GM19328 (cell line): ENCODE measurements at regions not wholly inside any gene's neighbourhood (a gene's known extent, or its start where the extent isn't known, plus 50 kb on each side); places are given as distances from the start of the nearest gene placed in this dataset.
"Not testable (repeated sequence)": the region's sequence is repeated elsewhere in the genome, so short reads cannot be mapped to it uniquely, and the experiment has no call there.

Experiments used
- ATAC-seq: cut with Tn5 transposase; IDR thresholded peaks from one replicate; pipeline ENCODE4 v1.9.1; 2021; ENCODE audit warnings: mild to moderate bottlenecking, moderate library complexity; ENCODE audit not compliant: unreplicated experiment

- ATAC-seq: no peak
These were observed 262.6 kb upstream of the MCTP2 start for GRCh38 chr15:93968773-93969172.

GRCh38 chr15:93965304-93965908 lies 266.0 kb upstream of the MCTP2 start:
- ATAC-seq: no peak

- ATAC-seq: no peak
These were observed 276.3 kb upstream of the MCTP2 start for GRCh38 chr15:93954985-93955571.

- ATAC-seq: no peak
These were observed 282.6 kb upstream of the MCTP2 start for GRCh38 chr15:93948726-93949125.

GRCh38 chr15:93943586-93943985 lies 287.8 kb upstream of the MCTP2 start:
- no peak for ATAC-seq

GRCh38 chr15:93942269-93942694 lies 289.1 kb upstream of the MCTP2 start:
- ATAC-seq: no peak

GRCh38 chr15:93941697-93942096 lies 289.7 kb upstream of the MCTP2 start:
- no peak for ATAC-seq

- no peak for ATAC-seq
These were observed 291.1 kb upstream of the MCTP2 start for GRCh38 chr15:93940226-93940625.

GRCh38 chr15:93932164-93932776 lies 299.1 kb upstream of the MCTP2 start:
- peak; percentile 65 for ATAC-seq

- ATAC-seq: no peak
These were observed 301.8 kb upstream of the MCTP2 start for GRCh38 chr15:93929375-93930094.

GRCh38 chr15:93920204-93920603 lies 311.2 kb upstream of the MCTP2 start:
- ATAC-seq: no peak

- ATAC-seq: not testable (repeated sequence)
These were observed 312.6 kb upstream of the MCTP2 start for GRCh38 chr15:93918801-93919200.

- ATAC-seq: no peak
These were observed 314.2 kb upstream of the MCTP2 start for GRCh38 chr15:93917181-93917580.

- ATAC-seq: no peak
These were observed 317.5 kb upstream of the MCTP2 start for GRCh38 chr15:93913871-93914270.

- no peak for ATAC-seq
These were observed 318.1 kb upstream of the MCTP2 start for GRCh38 chr15:93913310-93913709.

- no peak for ATAC-seq
These were observed 330.6 kb upstream of the MCTP2 start for GRCh38 chr15:93900476-93901400.

GRCh38 chr15:93899817-93900216 lies 331.5 kb upstream of the MCTP2 start:
- ATAC-seq: no peak

GRCh38 chr15:93897377-93897776 lies 334.0 kb upstream of the MCTP2 start:
- no peak for ATAC-seq

- ATAC-seq: no peak
These were observed 335.2 kb upstream of the MCTP2 start for GRCh38 chr15:93895976-93896770.

- ATAC-seq: no peak
These were observed 336.8 kb upstream of the MCTP2 start for GRCh38 chr15:93894438-93895036.
